Activated CD8-positive, alpha-beta memory T cell treated with anti-CD3 and anti-CD28 coated beads, Interleukin-2, amount 10 ng/mL, durations not matched to agents 7 days and 5 days (primary cell): ENCODE measurements at regions not wholly inside any gene's neighbourhood (a gene's known extent, or its start where the extent isn't known, plus 50 kb on each side); places are given as distances from the start of the nearest gene placed in this dataset.

Experiments used
- ATAC-seq: fragments of 150-1000 bp; cut with Tn5 transposase; one replicate; pipeline ENCODE4 v1.10.0; 2021; ENCODE audit warnings: moderate library complexity
- CTCF ChIA-PET: fragments of 350-600 bp; sonication (Branson Sonifier 250); formaldehyde crosslinking; loops from one replicate; lab custom pipeline; 2021; ENCODE audit warnings: antibody characterized with exemption; lab: Charles Lee
- DNase-seq: peaks from one replicate; pipeline ENCODE4 v3.0.0-alpha.2; 2020
- H3K27ac Mint-ChIP-seq: one replicate; pipeline ENCODE4 v1.8.0; 2021; ENCODE audit warnings: mild to moderate bottlenecking, mixed read lengths
- H3K27me3 Mint-ChIP-seq: one replicate; pipeline ENCODE4 v1.8.0; 2021; ENCODE audit warnings: mixed read lengths
- H3K36me3 Mint-ChIP-seq: one replicate; pipeline ENCODE4 v1.8.0; 2021; ENCODE audit warnings: mild to moderate bottlenecking, mixed read lengths
- H3K4me1 Mint-ChIP-seq: one replicate; pipeline ENCODE4 v1.8.0; 2021; ENCODE audit warnings: mixed read lengths
- H3K4me3 Mint-ChIP-seq: one replicate; pipeline ENCODE4 v1.8.0; 2021; ENCODE audit warnings: mild to moderate bottlenecking, moderate library complexity, mixed read lengths
- H3K9me3 Mint-ChIP-seq: one replicate; pipeline ENCODE4 v1.8.0; 2022; ENCODE audit warnings: low read depth, mixed read lengths

GRCh38 chr18:71643822-71644221 is 900.3 kb downstream of the CBLN2 start:
- Mint-ChIP-seq H3K4me3 (no peak overlapping the region), H3K4me1 (no peaks in the 10 kb centered on the region), H3K27ac (no peak overlapping the region), H3K9me3 (peaks cover 4% of the 10 kb centered on the region), H3K27me3 (no peaks in the 10 kb centered on the region), H3K36me3 (no peaks in the 10 kb centered on the region)
- CTCF ChIA-PET = no interaction called here
- DNase-seq (no peak), ATAC-seq (no peak)

- Mint-ChIP-seq H3K4me1 (no peaks in the 10 kb centered on the region), H3K4me3 (no peak overlapping the region), H3K36me3 (no peaks in the 10 kb centered on the region), H3K9me3 (peaks cover 5% of the 10 kb centered on the region), H3K27ac (no peak overlapping the region), H3K27me3 (no peaks in the 10 kb centered on the region)
- DNase-seq (no peak), ATAC-seq (no peak)
- CTCF ChIA-PET = no interaction called here
These were observed 913.4 kb downstream of the CBLN2 start for GRCh38 chr18:71630696-71631095.

GRCh38 chr18:71625556-71626090 is 918.5 kb downstream of the CBLN2 start:
- no peak overlapping the region for H3K27ac Mint-ChIP-seq
- no peaks in the 10 kb centered on the region for H3K4me1 Mint-ChIP-seq
- H3K4me3 Mint-ChIP-seq = no peak overlapping the region
- ATAC-seq = no peak
- H3K36me3 Mint-ChIP-seq = no peaks in the 10 kb centered on the region
- no peak for DNase-seq
- H3K9me3 Mint-ChIP-seq = peaks cover 12% of the 10 kb centered on the region
- CTCF ChIA-PET = no interaction called here
- H3K27me3 Mint-ChIP-seq = no peaks in the 10 kb centered on the region

GRCh38 chr18:71598374-71598773 is 945.8 kb downstream of the CBLN2 start:
- no peak for DNase-seq
- Mint-ChIP-seq H3K4me3 (no peak overlapping the region), H3K27ac (no peak overlapping the region), H3K36me3 (no peaks in the 10 kb centered on the region), H3K4me1 (no peaks in the 10 kb centered on the region), H3K9me3 (peaks cover 8% of the 10 kb centered on the region), H3K27me3 (no peaks in the 10 kb centered on the region)
- CTCF ChIA-PET = no interaction called here
- ATAC-seq = no peak

- H3K36me3 Mint-ChIP-seq = no peaks in the 10 kb centered on the region
- no peak for ATAC-seq
- H3K27me3 Mint-ChIP-seq = no peaks in the 10 kb centered on the region
- H3K9me3 Mint-ChIP-seq = peaks cover 9% of the 10 kb centered on the region
- no peaks in the 10 kb centered on the region for H3K4me1 Mint-ChIP-seq
- CTCF ChIA-PET = no interaction called here
- H3K4me3 Mint-ChIP-seq = no peak overlapping the region
- H3K27ac Mint-ChIP-seq = no peak overlapping the region
- DNase-seq = no peak
These were observed 946.9 kb downstream of the CBLN2 start for GRCh38 chr18:71597219-71597618.

- Mint-ChIP-seq H3K4me3 (no peak overlapping the region), H3K9me3 (peaks cover 5% of the 10 kb centered on the region), H3K27me3 (no peaks in the 10 kb centered on the region), H3K4me1 (no peaks in the 10 kb centered on the region), H3K27ac (no peak overlapping the region), H3K36me3 (no peaks in the 10 kb centered on the region)
- CTCF ChIA-PET = no interaction called here
- ATAC-seq = no peak
- no peak for DNase-seq
These were observed 960.9 kb downstream of the CBLN2 start for GRCh38 chr18:71583252-71583651.

- Mint-ChIP-seq H3K9me3 (peaks cover 2% of the 10 kb centered on the region), H3K27ac (no peak overlapping the region), H3K27me3 (no peaks in the 10 kb centered on the region), H3K4me3 (no peak overlapping the region), H3K36me3 (no peaks in the 10 kb centered on the region), H3K4me1 (no peaks in the 10 kb centered on the region)
- no peak for ATAC-seq
- no peak for DNase-seq
- CTCF ChIA-PET = no interaction called here
These were observed 989.5 kb downstream of the CBLN2 start for GRCh38 chr18:71554686-71555085.

- H3K4me3 Mint-ChIP-seq = no peak overlapping the region
- DNase-seq = no peak
- no peaks in the 10 kb centered on the region for H3K36me3 Mint-ChIP-seq
- H3K27me3 Mint-ChIP-seq = no peaks in the 10 kb centered on the region
- peaks cover 17% of the 10 kb centered on the region for H3K9me3 Mint-ChIP-seq
- ATAC-seq = no peak
- no peak overlapping the region for H3K27ac Mint-ChIP-seq
- CTCF ChIA-PET = no interaction called here
- H3K4me1 Mint-ChIP-seq = no peaks in the 10 kb centered on the region
These were observed 1002.5 kb downstream of the CBLN2 start for GRCh38 chr18:71541643-71542042.

- CTCF ChIA-PET = no interaction called here
- ATAC-seq (no peak), DNase-seq (no peak)
- H3K9me3 Mint-ChIP-seq = peaks cover 12% of the 10 kb centered on the region
- no peak overlapping the region for H3K27ac Mint-ChIP-seq
- no peak overlapping the region for H3K4me3 Mint-ChIP-seq
- no peaks in the 10 kb centered on the region for H3K36me3 Mint-ChIP-seq
- no peaks in the 10 kb centered on the region for H3K4me1 Mint-ChIP-seq
- no peaks in the 10 kb centered on the region for H3K27me3 Mint-ChIP-seq
These were observed 1014.3 kb downstream of the CBLN2 start for GRCh38 chr18:71529703-71530303.

GRCh38 chr18:71523483-71524435 is 1020.4 kb downstream of the CBLN2 start:
- CTCF ChIA-PET = no interaction called here

GRCh38 chr18:71505526-71505925 is 1038.6 kb downstream of the CBLN2 start:
- Mint-ChIP-seq H3K4me3 (no peak overlapping the region), H3K27ac (no peak overlapping the region), H3K27me3 (no peaks in the 10 kb centered on the region), H3K36me3 (no peaks in the 10 kb centered on the region), H3K9me3 (peaks cover 21% of the 10 kb centered on the region), H3K4me1 (no peaks in the 10 kb centered on the region)
- DNase-seq (no peak), ATAC-seq (no peak)
- CTCF ChIA-PET = no interaction called here

More at GRCh38 chr18:71523483-71524435, 1020.4 kb downstream of the CBLN2 start:
- no peaks in the 10 kb centered on the region for H3K4me1 Mint-ChIP-seq
- no peak overlapping the region for H3K27ac Mint-ChIP-seq
- no peak for DNase-seq
- H3K27me3 Mint-ChIP-seq = no peaks in the 10 kb centered on the region
- H3K36me3 Mint-ChIP-seq = no peaks in the 10 kb centered on the region
- ATAC-seq = no peak
- peaks cover 8% of the 10 kb centered on the region for H3K9me3 Mint-ChIP-seq
- no peak overlapping the region for H3K4me3 Mint-ChIP-seq

GRCh38 chr18:71503222-71503621 is 1040.9 kb downstream of the CBLN2 start:
- Mint-ChIP-seq H3K4me1 (no peaks in the 10 kb centered on the region), H3K36me3 (no peaks in the 10 kb centered on the region), H3K4me3 (no peak overlapping the region), H3K9me3 (peaks cover 23% of the 10 kb centered on the region), H3K27me3 (no peaks in the 10 kb centered on the region), H3K27ac (no peak overlapping the region)
- ATAC-seq (no peak), DNase-seq (no peak)
- CTCF ChIA-PET = no interaction called here

- peaks cover 4% of the 10 kb centered on the region for H3K9me3 Mint-ChIP-seq
- ATAC-seq (no peak), DNase-seq (no peak)
- H3K4me1 Mint-ChIP-seq = no peaks in the 10 kb centered on the region
- no peak overlapping the region for H3K4me3 Mint-ChIP-seq
- CTCF ChIA-PET = no interaction called here
- H3K27ac Mint-ChIP-seq = no peak overlapping the region
- no peaks in the 10 kb centered on the region for H3K27me3 Mint-ChIP-seq
- no peaks in the 10 kb centered on the region for H3K36me3 Mint-ChIP-seq
These were observed 1058.5 kb downstream of the CBLN2 start for GRCh38 chr18:71485611-71486010.
